ENCODE measurements at regions not wholly inside any gene's neighbourhood (a gene's known extent, or its start where the extent isn't known, plus 50 kb on each side); places are given as distances from the start of the nearest gene placed in this dataset.

DNA sequence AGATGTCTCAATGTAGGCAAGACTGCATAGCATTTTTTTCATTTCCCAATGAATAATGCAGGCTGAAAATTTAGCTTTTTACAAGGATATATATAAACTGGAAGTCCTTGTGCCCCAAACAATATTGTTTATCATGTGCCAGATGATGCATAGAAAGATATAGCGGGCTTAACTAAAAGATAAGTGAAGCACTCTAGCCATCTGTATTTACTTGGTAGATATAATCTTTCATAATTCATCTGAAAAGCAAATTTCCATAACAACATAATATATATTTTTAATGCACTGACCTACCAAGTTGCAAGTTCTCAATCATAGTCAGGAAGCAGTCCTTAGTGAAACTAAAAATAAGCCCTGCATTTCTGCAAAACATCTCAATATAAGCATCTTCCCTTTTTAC, 653.3 kb downstream of the NLGN4X start:
- no peak for DNase-seq
- Histone ChIP-seq H3K27me3 (no peaks in the 10 kb centered on the region), H3K9me3 (no peaks in the 10 kb centered on the region), H3K36me3 (no peaks in the 10 kb centered on the region), H3K4me1 (no peaks in the 10 kb centered on the region), H3K27ac (no peak overlapping the region), H3K4me3 (no peak overlapping the region)
- TF ChIP-seq, protein P1, sequence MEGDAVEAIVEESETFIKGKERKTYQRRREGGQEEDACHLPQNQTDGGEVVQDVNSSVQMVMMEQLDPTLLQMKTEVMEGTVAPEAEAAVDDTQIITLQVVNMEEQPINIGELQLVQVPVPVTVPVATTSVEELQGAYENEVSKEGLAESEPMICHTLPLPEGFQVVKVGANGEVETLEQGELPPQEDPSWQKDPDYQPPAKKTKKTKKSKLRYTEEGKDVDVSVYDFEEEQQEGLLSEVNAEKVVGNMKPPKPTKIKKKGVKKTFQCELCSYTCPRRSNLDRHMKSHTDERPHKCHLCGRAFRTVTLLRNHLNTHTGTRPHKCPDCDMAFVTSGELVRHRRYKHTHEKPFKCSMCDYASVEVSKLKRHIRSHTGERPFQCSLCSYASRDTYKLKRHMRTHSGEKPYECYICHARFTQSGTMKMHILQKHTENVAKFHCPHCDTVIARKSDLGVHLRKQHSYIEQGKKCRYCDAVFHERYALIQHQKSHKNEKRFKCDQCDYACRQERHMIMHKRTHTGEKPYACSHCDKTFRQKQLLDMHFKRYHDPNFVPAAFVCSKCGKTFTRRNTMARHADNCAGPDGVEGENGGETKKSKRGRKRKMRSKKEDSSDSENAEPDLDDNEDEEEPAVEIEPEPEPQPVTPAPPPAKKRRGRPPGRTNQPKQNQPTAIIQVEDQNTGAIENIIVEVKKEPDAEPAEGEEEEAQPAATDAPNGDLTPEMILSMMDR (IDR thresholded peaks at IDR 0.05), result no peak
- ATAC-seq, result no peak
- intact Hi-C loops (cut with DNase I), result no loop called here
- WGBS, 2 donors, result 74 to 83% methylated on average over 1 of the region's 1 CpG

DNA sequence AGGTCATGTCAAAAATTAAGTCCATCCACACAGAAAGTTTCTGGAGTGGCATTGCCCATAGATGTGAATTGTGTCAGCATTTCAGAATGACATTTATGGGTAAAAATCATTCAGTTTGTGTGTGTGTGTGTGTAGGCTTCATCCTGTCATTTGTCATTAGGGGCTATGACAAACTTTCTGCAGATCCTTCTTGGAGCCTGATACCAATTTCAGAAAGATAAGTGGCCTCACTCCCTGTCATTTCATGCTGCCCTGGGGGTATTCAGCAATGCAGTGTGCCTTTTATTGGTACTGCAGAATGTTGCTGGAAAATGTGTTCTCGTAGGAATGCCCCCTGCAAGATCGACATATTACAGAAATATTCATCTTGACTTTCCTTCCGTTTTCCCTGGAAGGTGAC, 659.7 kb downstream of the NLGN4X start:
- no peaks in the 10 kb centered on the region for H3K4me1 ChIP-seq
- intact Hi-C loops (cut with DNase I), result no loop called here
- no peak for DNase-seq
- no peak overlapping the region for H3K4me3 ChIP-seq
- WGBS, 2 donors, result 54 to 59% methylated on average over 3 of the region's 3 CpGs
- H3K36me3 ChIP-seq, result no peaks in the 10 kb centered on the region
- no peaks in the 10 kb centered on the region for H3K27me3 ChIP-seq
- TF ChIP-seq, protein P1 (IDR thresholded peaks at IDR 0.05), result no peak
- no peak for ATAC-seq
- H3K9me3 ChIP-seq, result peaks cover 0 to 4% (median 0%) of the 10 kb centered on the region in 11 donors
- no peak overlapping the region for H3K27ac ChIP-seq

DNA sequence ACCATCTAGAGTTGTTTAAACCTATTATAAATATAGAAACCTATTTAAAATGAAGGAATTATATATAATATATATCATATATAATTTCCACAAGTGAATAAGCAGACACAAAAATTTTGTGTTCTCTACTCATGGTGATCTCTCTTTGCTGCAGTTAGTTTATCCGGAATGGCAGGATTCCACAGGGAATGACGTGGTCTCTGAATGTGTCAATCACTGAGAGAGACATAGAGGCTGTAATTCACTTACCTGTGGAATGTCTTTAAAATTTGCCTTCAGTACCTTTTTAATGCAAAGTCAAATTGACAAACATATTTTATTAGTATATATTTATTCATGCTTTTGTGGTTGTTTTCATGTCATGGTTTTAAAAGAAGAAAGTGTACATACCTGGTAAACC, 669.3 kb downstream of the NLGN4X start:
- peaks cover 0 to 56% (median 0%) of the 10 kb centered on the region in 11 donors for H3K9me3 ChIP-seq
- no peak overlapping the region for H3K27ac ChIP-seq
- H3K36me3 ChIP-seq, result no peaks in the 10 kb centered on the region
- TF ChIP-seq, protein P1 (IDR thresholded peaks at IDR 0.05), result no peak
- no peak for ATAC-seq
- H3K4me3 ChIP-seq, result no peak overlapping the region
- no peaks in the 10 kb centered on the region for H3K27me3 ChIP-seq
- no peaks in the 10 kb centered on the region for H3K4me1 ChIP-seq
- intact Hi-C loops (cut with DNase I), result no loop called here
- DNase-seq, result no peak
- WGBS, 2 donors, result 70 to 71% methylated on average over 2 of the region's 2 CpGs

DNA sequence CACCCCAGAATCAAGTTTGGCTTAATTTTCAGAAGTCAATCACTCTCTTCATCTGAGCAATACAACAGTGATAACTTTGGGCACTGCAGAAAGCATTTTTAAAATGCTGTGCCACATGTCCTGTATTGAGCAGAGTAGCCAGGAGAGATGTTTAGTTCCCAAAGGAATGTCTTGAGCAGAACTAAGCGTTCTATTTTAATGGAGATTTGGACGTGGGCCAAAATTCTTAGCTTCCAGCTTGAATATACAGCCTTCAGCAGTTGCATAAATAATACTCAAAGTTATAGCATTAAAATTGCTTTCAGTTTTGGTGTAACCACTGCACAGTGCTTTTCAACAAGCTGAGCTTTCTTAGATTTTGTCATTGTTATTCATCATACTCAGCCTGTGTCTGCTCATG, 679.2 kb downstream of the NLGN4X start:
- ATAC-seq, result no peak
- H3K36me3 ChIP-seq, result no peaks in the 10 kb centered on the region
- DNase-seq, result no peak
- intact Hi-C loops (cut with DNase I), result no loop called here
- H3K9me3 ChIP-seq, result peaks cover 0 to 31% (median 0%) of the 10 kb centered on the region in 11 donors
- TF ChIP-seq, protein P1 (IDR thresholded peaks at IDR 0.05), result no peak
- H3K4me3 ChIP-seq, result no peak overlapping the region
- H3K4me1 ChIP-seq, result no peaks in the 10 kb centered on the region
- no peak overlapping the region for H3K27ac ChIP-seq
- 17 to 30% methylated on average over 2 of the region's 2 CpGs for WGBS, 2 donors
- H3K27me3 ChIP-seq, result no peaks in the 10 kb centered on the region

DNA sequence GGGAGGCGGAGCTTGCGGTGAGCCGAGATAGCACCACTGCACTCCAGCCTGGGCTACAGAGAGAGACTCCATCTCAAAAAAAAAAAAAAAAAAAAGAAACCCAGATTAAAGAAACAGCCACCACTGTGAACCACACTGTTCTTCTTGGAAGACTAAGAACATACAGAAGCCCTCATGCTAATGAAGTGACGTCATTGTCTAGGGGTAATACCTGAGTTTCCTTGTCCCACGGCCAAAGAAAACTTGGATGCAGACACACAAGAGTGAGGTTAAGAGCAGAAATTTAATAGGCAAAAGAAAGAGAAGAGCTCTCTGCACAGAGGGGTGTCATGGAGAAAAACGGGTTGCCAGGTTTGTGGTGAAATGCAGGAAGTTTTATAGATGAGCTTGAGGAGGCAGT, 691.6 kb downstream of the NLGN4X start:
- Histone ChIP-seq H3K27ac (no peak overlapping the region), H3K4me3 (no peak overlapping the region), H3K4me1 (no peaks in the 10 kb centered on the region), H3K27me3 (no peaks in the 10 kb centered on the region), H3K36me3 (no peaks in the 10 kb centered on the region), H3K9me3 (peaks cover 0 to 4% (median 0%) of the 10 kb centered on the region in 11 donors)
- intact Hi-C loops (cut with DNase I), result no loop called here
- ATAC-seq, result no peak
- no peak for DNase-seq
- WGBS, 2 donors, result 80 to 84% methylated on average over 6 of the region's 6 CpGs
- TF ChIP-seq, protein P1 (IDR thresholded peaks at IDR 0.05), result no peak
